SK-N-SH (cell line): ENCODE measurements at regions not wholly inside any gene's neighbourhood (a gene's known extent, or its start where the extent isn't known, plus 50 kb on each side); places are given as distances from the start of the nearest gene placed in this dataset.
"Not testable (repeated sequence)": the region's sequence is repeated elsewhere in the genome, so short reads cannot be mapped to it uniquely, and the experiment has no call there.

ENCODE experiments used
- CTCF ChIA-PET: fragments of 300-600, 350-600 bp; formaldehyde crosslinking; extraction: SDS; loops from one replicate; lab custom pipeline; 2021; lab: Yijun Ruan, JAX
- POLR2A ChIA-PET: fragments of 350-600 bp; sonication (Branson Sonifier 250); formaldehyde crosslinking; extraction: SDS; loops from one replicate; lab custom pipeline; 2020; ENCODE audit warnings: antibody characterized with exemption, inconsistent platforms; lab: Yijun Ruan, JAX
- DNase-seq: peaks from one replicate; pipeline ENCODE4 v3.0.0; 2012
- H2AFZ ChIP-seq: fragments of 200-600 bp; sonication (generic); 2 replicates; pipeline ENCODE4 v1.8.1; 2016; ENCODE audit warnings: antibody characterized with exemption, mild to moderate bottlenecking, low read depth
- H3F3A ChIP-seq: fragments of 200-600 bp; sonication (generic); replicated peaks from 2 replicates; pipeline ENCODE3; 2016; ENCODE audit warnings: antibody characterized with exemption, mild to moderate bottlenecking; ENCODE audit not compliant: insufficient read depth
- H3K27ac ChIP-seq, 2 experiments: fragments of 200-500 bp in 1 of 2; fragments of 200-600 bp in 1 of 2; sonication (Bioruptor generic) in 1 of 2; sonication (generic), shearing (Covaris generic) in 1 of 2; 2 replicates each; pipeline versions ENCODE4 v1.5.1 to v1.6.1; 2014 to 2016; ENCODE audit warnings: low read depth in 2 of 2, inconsistent platforms in 1 of 2, low read length in 1 of 2, mild to moderate bottlenecking in 1 of 2, mixed read lengths in 1 of 2
- H3K27me3 ChIP-seq: fragments of 200-600 bp; sonication (generic), shearing (Covaris generic); 2 replicates; pipeline ENCODE4 v1.6.1; 2016; ENCODE audit warnings: mixed run types; ENCODE audit not compliant: insufficient read depth
- H3K36me3 ChIP-seq, 2 experiments: fragments of 200-500 bp in 1 of 2; fragments of 200-600 bp in 1 of 2; sonication (Bioruptor generic) in 1 of 2; sonication (generic) in 1 of 2; replicated peaks in 1 of 2; 2 replicates each; pipeline versions ENCODE3 to v1.5.1; 2014 to 2016; ENCODE audit warnings: low read length in 1 of 2, mild to moderate bottlenecking in 1 of 2; ENCODE audit not compliant: insufficient read depth in 2 of 2, control insufficient read depth in 1 of 2
- H3K4me1 ChIP-seq, 2 experiments: fragments of 200-500 bp in 1 of 2; fragments of 200-600 bp in 1 of 2; sonication (Bioruptor generic) in 1 of 2; sonication (generic), shearing (Covaris generic) in 1 of 2; 2 replicates each; pipeline versions ENCODE4 v1.5.1 to v1.6.1; 2014 to 2016; ENCODE audit warnings: low read depth in 1 of 2, low read length in 1 of 2, mixed run types in 1 of 2; ENCODE audit not compliant: insufficient read depth in 2 of 2, control insufficient read depth in 1 of 2
- H3K4me2 ChIP-seq: fragments of 200-600 bp; sonication (generic), shearing (Covaris generic); 2 replicates; pipeline ENCODE4 v1.6.1; 2017; ENCODE audit warnings: mixed run types
- H3K4me3 ChIP-seq, 2 experiments: fragments of 200-500 bp in 1 of 2; fragments of 200-600 bp in 1 of 2; sonication (Bioruptor generic) in 1 of 2; sonication (generic), shearing (Covaris generic) in 1 of 2; 2 replicates each; pipeline versions ENCODE4 v1.5.1 to v1.8.1; 2014 to 2016; ENCODE audit warnings: low read depth in 2 of 2, inconsistent platforms in 1 of 2, low read length in 1 of 2, mild to moderate bottlenecking in 1 of 2, mixed read lengths in 1 of 2, moderate library complexity in 1 of 2
- H3K79me2 ChIP-seq: fragments of 200-600 bp; sonication (generic); 2 replicates; pipeline ENCODE4 v1.8.1; 2017; ENCODE audit warnings: mild to moderate bottlenecking; ENCODE audit not compliant: insufficient read depth
- H3K9ac ChIP-seq: fragments of 200-600 bp; sonication (generic); 2 replicates; pipeline ENCODE4 v1.6.1; 2017; ENCODE audit warnings: mixed run types
- H3K9me2 ChIP-seq: fragments of 200-600 bp; sonication (generic); 2 replicates; pipeline ENCODE4 v1.6.1; 2017; ENCODE audit warnings: mixed run types
- H3K9me3 ChIP-seq: fragments of 200-600 bp; sonication (generic); 2 replicates; pipeline ENCODE4 v1.6.1; 2017; ENCODE audit warnings: mixed run types, mild to moderate bottlenecking, moderate library complexity
- H4K20me1 ChIP-seq: fragments of 200-600 bp; sonication (generic); 2 replicates; pipeline ENCODE4 v1.6.1; 2017; ENCODE audit warnings: mild to moderate bottlenecking, mixed run types; ENCODE audit not compliant: insufficient read depth
- CHD2 ChIP-seq: fragments of 150-350 bp; IDR thresholded peaks from 2 replicates; pipeline ENCODE4 v1.6.1; 2018; ENCODE audit warnings: low read length; ENCODE audit not compliant: partially characterized antibody
- EP300 ChIP-seq, 2 experiments: IDR thresholded peaks; 2 replicates each; pipeline versions ENCODE4 v1.4.0 to v1.6.1; 2012; ENCODE audit warnings: borderline replicate concordance in 1 of 2, low read depth in 1 of 2, low read length in 1 of 2
- EZH2phosphoT487 ChIP-seq: fragments of 200-600 bp; sonication (generic); IDR thresholded peaks from 2 replicates; pipeline ENCODE4 v1.6.1; 2017; ENCODE audit warnings: low read depth, mixed run types, mild to moderate bottlenecking, antibody characterized with exemption, moderate library complexity, borderline replicate concordance
- FOXJ3 ChIP-seq: sonication (generic); formaldehyde crosslinking; IDR thresholded peaks from 2 replicates; pipeline ENCODE4 v1.5.1; 2020; ENCODE audit warnings: mild to moderate bottlenecking, missing genetic modification reagents
- MAX ChIP-seq: IDR thresholded peaks from 2 replicates; pipeline ENCODE4 v1.4.0; 2012; ENCODE audit warnings: low read depth
- MEF2A ChIP-seq: IDR thresholded peaks from 2 replicates; pipeline ENCODE4 v1.4.0; 2012; ENCODE audit warnings: low read depth, borderline replicate concordance
- POLR2AphosphoS5 ChIP-seq: IDR thresholded peaks from 2 replicates; pipeline ENCODE4 v1.6.1; 2012; ENCODE audit warnings: low read depth, low read length
- RAD21 ChIP-seq: IDR thresholded peaks from 2 replicates; pipeline ENCODE4 v1.6.1; 2012; ENCODE audit warnings: mild to moderate bottlenecking, low read length
- REST ChIP-seq: IDR thresholded peaks from 2 replicates; pipeline ENCODE4 v1.6.1; 2012; ENCODE audit warnings: mild to moderate bottlenecking, low read depth, low read length, moderate library complexity
- RFX5 ChIP-seq: IDR thresholded peaks from 2 replicates; pipeline ENCODE4 v1.6.1; 2012; ENCODE audit warnings: mild to moderate bottlenecking, improper control_type of control experiment, low read length
- RXRA ChIP-seq: IDR thresholded peaks from 2 replicates; pipeline ENCODE4 v1.4.0; 2012; ENCODE audit warnings: low read depth, mild to moderate bottlenecking, borderline replicate concordance
- SIN3A ChIP-seq: IDR thresholded peaks from 2 replicates; pipeline ENCODE4 v1.6.1; 2012; ENCODE audit warnings: low read depth, mild to moderate bottlenecking, low read length, moderate library complexity, borderline replicate concordance
- SMC3 ChIP-seq: IDR thresholded peaks from 2 replicates; pipeline ENCODE4 v1.6.1; 2012; ENCODE audit warnings: low read depth, low read length, improper control_type of control experiment
- TEAD4 ChIP-seq: IDR thresholded peaks from 2 replicates; pipeline ENCODE4 v1.4.0; 2012; ENCODE audit warnings: mild to moderate bottlenecking, borderline replicate concordance; ENCODE audit not compliant: insufficient read depth
- USF1 ChIP-seq: IDR thresholded peaks from 2 replicates; pipeline ENCODE4 v1.4.0; 2012; ENCODE audit warnings: low read depth, borderline replicate concordance
- USF2 ChIP-seq: fragments of 150-350 bp; IDR thresholded peaks from 2 replicates; pipeline ENCODE4 v1.6.1; 2017; ENCODE audit warnings: antibody characterized with exemption, low read length, low read depth, borderline replicate concordance
- YY1 ChIP-seq: IDR thresholded peaks from 2 replicates; pipeline ENCODE4 v1.4.0; 2012; ENCODE audit warnings: low read depth, mild to moderate bottlenecking
- ZBTB33 ChIP-seq: IDR thresholded peaks from 2 replicates; pipeline ENCODE4 v1.4.0; 2012; ENCODE audit warnings: low read depth, borderline replicate concordance
- WGBS: methylation state at CpG from one replicate; pipeline ENCODE4 v1.1.6; 2017; ENCODE audit warnings: low lambda C conversion rate; 5-methylcytosine and 5-hydroxymethylcytosine counted together

GRCh38 chr7:25698451-25699113 lies 453.4 kb upstream of the NFE2L3 start:
- H3K4me3 ChIP-seq, result no peak overlapping the region
- H3F3A ChIP-seq, result no peaks in the 10 kb centered on the region
- no peaks in the 10 kb centered on the region for H3K4me1 ChIP-seq
- TF ChIP-seq EZH2phosphoT487 (no peak), YY1 (no peak), SMC3 (no peak), MEF2A (no peak), MAX (no peak), USF2 (no peak), RXRA (no peak), FOXJ3 (no peak), REST (no peak), USF1 (no peak), TEAD4 (no peak), ZBTB33 (no peak), RAD21 (no peak), RFX5 (no peak), SIN3A (no peak), CHD2 (no peak), EP300 (IDR thresholded peaks at IDR 0.05; ENCODE audit: borderline replicate concordance in 1 of 2, low read depth in 1 of 2, low read length in 1 of 2) (no peak), POLR2AphosphoS5 (no peak)
- H3K9me2 ChIP-seq, result no peaks in the 10 kb centered on the region
- H3K79me2 ChIP-seq, result no peaks in the 10 kb centered on the region
- H4K20me1 ChIP-seq, result no peaks in the 10 kb centered on the region
- ChIA-PET CTCF (interaction anchor here (1.0 to 1.3 kb wide), 3 partner anchors 37 to 153 kb away, joined by 3 to 4 read pairs (median 4); no protein-coding TSS in a partner anchor), POLR2A (no interaction called here)
- H2AFZ ChIP-seq, result no peak overlapping the region
- no peak overlapping the region for H3K4me2 ChIP-seq
- no peaks in the 10 kb centered on the region for H3K36me3 ChIP-seq
- no peak for DNase-seq
- no peak overlapping the region for H3K9ac ChIP-seq
- no peaks in the 10 kb centered on the region for H3K9me3 ChIP-seq
- WGBS, result 57% methylated on average over 5 of the region's 5 CpGs
- H3K27ac ChIP-seq, result no peak overlapping the region
- H3K27me3 ChIP-seq, result no peaks in the 10 kb centered on the region

- POLR2A ChIA-PET, result not testable (repeated sequence)
Observed at GRCh38 chr7:25700141-25700540, 451.9 kb upstream of the NFE2L3 start.

More at GRCh38 chr7:25700141-25700540, 451.9 kb upstream of the NFE2L3 start:
- H3K36me3 ChIP-seq, H3F3A ChIP-seq, H3K9me2 ChIP-seq, H3K27me3 ChIP-seq, H3K27ac ChIP-seq, H4K20me1 ChIP-seq, H3K4me1 ChIP-seq, H3K79me2 ChIP-seq, H2AFZ ChIP-seq, H3K9me3 ChIP-seq, DNase-seq, H3K4me2 ChIP-seq, H3K9ac ChIP-seq, H3K4me3 ChIP-seq: not testable (repeated sequence)
- WGBS, result 53% methylated on average over 7 of the region's 7 CpGs
- CTCF ChIA-PET, result interaction anchor here (1.3 kb wide), 1 partner anchor 12 kb away, joined by 3 read pairs; no protein-coding TSS in a partner anchor
